AG10803 (cell line): ENCODE measurements at regions not wholly inside any gene's neighbourhood (a gene's known extent, or its start where the extent isn't known, plus 50 kb on each side); places are given as distances from the start of the nearest gene placed in this dataset.
"Not testable (repeated sequence)": the region's sequence is repeated elsewhere in the genome, so short reads cannot be mapped to it uniquely, and the experiment has no call there.

Experiments
- DNase-seq: peaks from one replicate; pipeline ENCODE4 v3.0.0; 2010; ENCODE audit warnings: low read depth
- H3K4me3 ChIP-seq: 2 replicates; pipeline ENCODE4 v1.5.1; 2011; ENCODE audit warnings: mild to moderate bottlenecking, low read length, control low read depth
- TF ChIP-seq, protein P1 (sequence below): conservative IDR thresholded peaks from 2 replicates; pipeline ENCODE4 v1.5.1; 2011; ENCODE audit warnings: mild to moderate bottlenecking, low read length, control low read depth, inconsistent platforms

DNA sequence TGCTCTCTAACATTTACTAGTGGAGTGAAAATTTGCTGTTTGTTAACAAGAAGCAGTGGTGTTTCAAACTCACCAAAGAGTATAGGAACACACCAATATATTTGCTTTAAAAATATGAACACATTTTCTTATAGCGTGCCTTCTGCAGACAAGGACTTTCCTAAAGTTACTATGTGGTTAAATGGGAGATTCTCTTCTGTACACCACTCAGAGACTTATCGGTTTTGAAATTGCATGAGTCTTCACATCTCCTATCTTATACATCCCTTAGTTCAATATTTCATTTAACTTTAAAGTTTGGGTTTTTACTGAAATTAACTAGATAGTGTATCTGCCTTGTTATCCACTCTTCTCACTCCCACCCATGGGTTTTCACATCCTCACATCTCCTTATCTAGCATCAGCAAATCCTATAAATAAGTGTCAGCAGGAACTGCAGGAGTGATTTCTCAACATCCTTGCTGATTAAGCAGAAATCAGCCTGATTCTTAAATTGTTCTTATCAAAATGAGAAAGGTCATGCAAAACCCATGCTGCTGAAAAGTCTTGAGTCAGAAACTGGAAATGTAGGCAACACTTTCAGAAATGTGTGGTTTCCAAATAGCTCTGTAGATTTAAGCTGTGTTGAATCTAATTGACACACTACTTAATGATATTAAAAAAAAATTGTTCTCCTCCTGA, 1075.6 kb upstream of the GJE1 start:
- DNase-seq = no peak
- TF ChIP-seq, protein P1, sequence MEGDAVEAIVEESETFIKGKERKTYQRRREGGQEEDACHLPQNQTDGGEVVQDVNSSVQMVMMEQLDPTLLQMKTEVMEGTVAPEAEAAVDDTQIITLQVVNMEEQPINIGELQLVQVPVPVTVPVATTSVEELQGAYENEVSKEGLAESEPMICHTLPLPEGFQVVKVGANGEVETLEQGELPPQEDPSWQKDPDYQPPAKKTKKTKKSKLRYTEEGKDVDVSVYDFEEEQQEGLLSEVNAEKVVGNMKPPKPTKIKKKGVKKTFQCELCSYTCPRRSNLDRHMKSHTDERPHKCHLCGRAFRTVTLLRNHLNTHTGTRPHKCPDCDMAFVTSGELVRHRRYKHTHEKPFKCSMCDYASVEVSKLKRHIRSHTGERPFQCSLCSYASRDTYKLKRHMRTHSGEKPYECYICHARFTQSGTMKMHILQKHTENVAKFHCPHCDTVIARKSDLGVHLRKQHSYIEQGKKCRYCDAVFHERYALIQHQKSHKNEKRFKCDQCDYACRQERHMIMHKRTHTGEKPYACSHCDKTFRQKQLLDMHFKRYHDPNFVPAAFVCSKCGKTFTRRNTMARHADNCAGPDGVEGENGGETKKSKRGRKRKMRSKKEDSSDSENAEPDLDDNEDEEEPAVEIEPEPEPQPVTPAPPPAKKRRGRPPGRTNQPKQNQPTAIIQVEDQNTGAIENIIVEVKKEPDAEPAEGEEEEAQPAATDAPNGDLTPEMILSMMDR = no peak
- H3K4me3 ChIP-seq = no peak overlapping the region

DNA sequence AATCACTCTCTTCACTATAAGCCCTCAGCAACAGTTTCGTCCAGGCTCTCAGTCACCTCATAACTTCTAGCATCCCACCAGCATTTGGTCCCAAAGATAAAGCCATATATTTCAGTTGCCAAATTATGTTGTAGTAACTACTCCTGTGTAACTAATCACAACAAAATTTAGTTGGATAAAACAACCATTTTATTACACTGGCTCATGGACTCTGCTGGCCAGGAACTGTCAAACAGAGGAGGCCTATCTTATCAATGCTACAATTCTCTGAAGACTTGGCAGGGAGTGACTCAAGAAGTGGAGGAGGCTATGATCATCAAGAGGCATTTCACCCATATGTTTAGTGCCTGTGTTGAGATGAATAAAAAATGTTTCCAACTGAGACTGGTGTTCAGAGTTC, 1082.3 kb upstream of the GJE1 start:
- DNase-seq = no peak
- TF ChIP-seq, protein P1 = no peak
- H3K4me3 ChIP-seq = no peak overlapping the region

DNA sequence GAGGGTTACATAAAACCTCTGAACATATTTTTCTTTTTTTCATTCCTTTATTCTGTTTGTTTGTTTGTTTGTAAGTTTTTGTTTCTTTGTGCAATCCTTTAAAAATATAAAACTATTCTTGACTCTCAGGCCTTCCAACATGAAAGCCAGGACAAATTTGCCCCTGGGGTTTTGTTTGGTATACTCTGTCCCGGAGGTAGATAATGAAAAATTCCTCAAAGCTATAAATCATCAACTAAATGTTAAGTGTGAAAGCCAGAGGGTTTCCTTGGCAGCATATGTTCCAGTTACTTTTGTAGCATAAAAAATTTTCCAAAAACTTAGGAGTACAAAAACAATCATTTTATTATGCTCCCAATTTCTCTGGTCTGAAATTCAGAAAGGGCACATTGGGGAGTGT, 1084.3 kb upstream of the GJE1 start:
- no peak for DNase-seq
- TF ChIP-seq, protein P1 = no peak
- no peak overlapping the region for H3K4me3 ChIP-seq

DNA sequence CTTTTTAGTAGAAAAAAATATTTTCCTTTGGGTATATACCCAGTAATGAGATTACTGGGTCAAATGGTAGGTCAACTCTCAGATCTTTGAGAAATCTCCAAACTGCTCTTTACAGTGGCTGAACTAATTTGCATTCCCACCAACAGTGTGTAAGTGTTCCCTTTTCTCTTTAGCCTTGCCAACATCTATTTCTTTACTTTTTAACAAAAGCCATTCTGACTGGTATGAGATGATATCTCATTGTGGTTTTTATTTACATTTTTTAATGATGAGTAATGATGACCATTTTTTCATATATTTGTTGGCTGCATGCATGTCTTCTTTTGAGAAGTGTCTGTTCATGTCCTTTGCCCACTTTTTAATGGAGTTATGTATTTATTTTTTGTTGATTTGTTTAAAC, 1086.2 kb upstream of the GJE1 start:
- H3K4me3 ChIP-seq = not testable (repeated sequence)
- peak; percentile 40 for DNase-seq

DNA sequence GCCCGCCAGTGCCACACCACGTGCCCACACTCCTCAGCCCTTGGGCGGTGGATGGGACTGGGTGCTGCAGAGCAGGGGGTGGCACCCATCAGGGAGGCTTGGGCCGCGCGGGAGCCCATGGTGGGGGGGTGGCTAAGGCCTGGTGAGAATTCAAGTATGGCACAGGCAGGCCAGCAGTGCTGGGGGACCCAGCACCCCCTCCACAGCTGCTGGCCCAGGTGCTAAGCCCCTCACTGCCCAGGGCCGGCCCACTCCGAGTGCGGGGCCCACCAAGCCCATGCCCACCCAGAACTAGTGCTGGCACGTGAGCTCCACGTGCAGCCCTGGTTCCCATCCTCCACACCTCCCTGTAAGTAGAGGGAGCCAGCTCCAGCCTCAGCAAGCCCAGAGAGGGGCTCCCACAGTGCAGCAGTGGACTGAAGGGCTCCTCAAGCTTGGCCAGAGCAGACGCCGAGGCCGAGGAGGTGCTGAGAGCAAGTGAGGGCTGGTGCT, 1091.1 kb upstream of the GJE1 start:
- no peak overlapping the region for H3K4me3 ChIP-seq
- no peak for DNase-seq
- TF ChIP-seq, protein P1 = no peak

DNA sequence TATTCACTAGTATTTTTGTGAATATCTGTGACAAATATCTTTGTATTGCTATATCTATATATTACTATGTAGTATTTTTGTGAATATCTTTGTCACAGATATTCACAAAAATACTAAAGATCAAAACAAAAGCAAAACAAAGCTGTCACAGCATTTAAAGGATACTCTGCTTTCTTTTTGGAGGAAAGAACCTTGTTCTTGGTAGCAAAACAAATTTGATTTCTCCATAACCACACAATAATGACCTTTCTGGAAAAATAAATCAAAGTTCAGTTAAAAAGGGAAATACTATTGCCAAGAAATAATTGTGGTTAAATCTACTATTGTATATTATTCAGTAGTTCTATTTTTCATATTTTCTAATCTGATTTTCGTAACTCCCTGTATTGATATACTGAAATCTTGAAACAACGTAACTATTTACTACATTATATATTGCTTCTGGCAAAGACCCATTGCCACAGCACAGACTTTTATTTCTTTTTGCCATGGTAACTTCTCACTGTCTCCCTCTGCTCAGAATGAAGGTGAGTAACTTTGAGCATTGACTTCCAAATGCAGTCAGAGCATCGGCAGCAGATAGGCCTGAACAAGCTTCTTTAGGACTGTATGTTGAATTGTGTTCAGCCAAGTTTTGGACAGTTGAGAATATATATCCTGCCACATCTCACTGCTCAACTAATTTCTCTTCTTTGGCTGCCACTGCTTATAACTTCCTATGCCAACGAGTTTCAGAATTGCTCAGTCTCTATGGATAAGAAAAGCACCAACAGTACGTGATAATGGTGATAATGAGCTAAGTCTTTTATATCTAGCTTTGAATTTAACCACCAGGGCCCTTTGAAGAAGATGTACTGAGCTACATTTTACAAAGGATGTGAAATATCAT, 1097.2 kb upstream of the GJE1 start:
- H3K4me3 ChIP-seq = no peak overlapping the region
- TF ChIP-seq, protein P1 = no peak
- DNase-seq = no peak

DNA sequence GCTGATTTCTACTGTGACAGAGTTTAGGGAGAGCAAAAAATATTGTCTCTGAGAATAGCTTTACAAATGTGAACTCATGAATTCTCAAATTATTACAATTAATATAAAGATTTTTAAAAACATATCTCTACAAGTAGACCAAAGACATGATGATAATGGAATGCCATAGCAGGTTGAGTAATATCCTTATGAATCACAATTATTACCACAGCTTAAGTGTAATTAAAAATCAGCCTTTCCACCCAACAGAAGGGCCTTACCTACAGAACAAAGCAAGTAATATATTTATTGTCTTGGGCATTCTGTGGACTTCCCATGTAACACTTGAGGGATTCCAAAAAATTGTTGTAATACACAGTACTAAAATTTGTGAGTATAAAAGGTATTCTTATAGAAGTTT, 1099.6 kb upstream of the GJE1 start:
- DNase-seq = peak; percentile 30
- TF ChIP-seq, protein P1 = no peak
- no peak overlapping the region for H3K4me3 ChIP-seq
